GM18511 (cell line): ENCODE measurements at regions not wholly inside any gene's neighbourhood (a gene's known extent, or its start where the extent isn't known, plus 50 kb on each side); places are given as distances from the start of the nearest gene placed in this dataset.
A peak's percentile ranks its signal among the peaks of the same experiment; 100 is the strongest.

ENCODE experiments used
- ATAC-seq: cut with Tn5 transposase; IDR thresholded peaks from one replicate; pipeline ENCODE4 v1.9.1; 2021; ENCODE audit warnings: mild to moderate bottlenecking, moderate library complexity; ENCODE audit not compliant: unreplicated experiment

GRCh38 chr13:100817928-100818327 is 143.3 kb upstream of the TMTC4 start:
- no peak for ATAC-seq

DNA sequence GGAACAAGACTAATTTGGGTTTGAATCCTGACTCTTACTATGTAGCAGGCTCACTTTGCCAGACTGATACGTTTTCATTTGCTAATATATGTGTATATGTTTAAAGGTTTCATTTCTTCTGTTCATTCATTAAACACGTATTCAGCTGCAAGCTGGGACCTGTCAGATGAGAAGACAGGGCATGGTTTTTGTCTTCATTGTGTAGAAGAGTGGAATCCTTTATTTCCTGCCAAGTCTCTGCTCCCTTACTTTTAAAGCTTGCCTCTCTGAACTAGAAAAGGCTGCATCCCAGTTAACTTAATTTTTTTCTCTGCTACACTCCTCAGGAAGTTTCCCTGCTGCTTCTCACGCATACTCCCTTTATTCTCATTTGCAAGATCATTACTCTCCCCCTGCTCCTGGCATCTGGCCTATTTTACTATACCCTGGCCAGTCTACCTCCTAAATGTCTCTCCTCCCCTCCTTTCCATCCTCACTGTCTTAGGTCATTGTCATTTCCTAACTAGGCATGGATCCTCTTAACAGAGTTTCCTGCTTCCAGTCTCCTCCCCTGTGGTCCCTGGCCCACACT is 141.0 kb upstream of the TMTC4 start:
- no peak for ATAC-seq

GRCh38 chr13:100812982-100813584 is 138.5 kb upstream of the TMTC4 start:
- ATAC-seq: no peak

GRCh38 chr13:100811928-100812327 is 137.3 kb upstream of the TMTC4 start:
- ATAC-seq: no peak

DNA sequence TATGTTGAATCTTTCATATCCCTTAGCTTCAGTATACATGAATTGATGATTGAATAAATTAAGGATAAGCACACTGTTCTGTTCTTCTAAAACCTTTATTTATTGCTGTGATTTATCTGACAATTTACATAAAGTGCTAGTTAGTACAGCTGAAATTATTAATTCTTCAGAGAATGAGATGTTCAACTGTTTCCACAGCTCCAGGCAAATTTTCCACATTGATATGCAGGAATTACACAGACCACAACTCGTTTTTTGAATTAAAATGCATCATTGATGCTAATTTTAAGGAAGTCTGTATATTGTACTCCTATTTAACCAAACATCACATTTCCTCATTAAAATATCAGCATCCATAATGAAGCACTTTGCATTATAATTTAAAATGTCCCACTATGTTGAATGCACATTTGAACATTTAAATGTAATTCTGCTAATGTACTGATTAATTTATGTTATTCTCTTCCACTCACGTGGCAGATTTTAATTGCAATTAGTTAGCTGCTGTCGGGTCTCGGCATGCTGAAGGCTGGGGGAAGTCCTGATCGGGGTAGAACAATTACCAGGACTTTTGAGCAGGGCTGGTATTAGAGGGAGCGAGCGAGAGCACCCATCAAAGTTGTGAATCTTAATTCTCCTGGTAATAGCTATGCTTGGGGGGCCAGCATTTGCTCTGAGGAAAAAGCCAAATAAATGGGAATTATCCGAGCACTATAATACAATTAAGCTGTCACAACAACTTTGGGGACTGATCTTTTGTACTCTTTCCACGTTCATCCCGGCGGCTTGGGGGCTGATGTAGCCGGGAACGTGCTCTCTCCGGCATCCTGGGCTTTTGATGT is 136.7 kb upstream of the TMTC4 start:
- ATAC-seq: no peak

- ATAC-seq: no peak
Measured at GRCh38 chr13:100810481-100810880, 135.9 kb upstream of the TMTC4 start.

GRCh38 chr13:100809856-100810255 is 135.3 kb upstream of the TMTC4 start:
- no peak for ATAC-seq

DNA sequence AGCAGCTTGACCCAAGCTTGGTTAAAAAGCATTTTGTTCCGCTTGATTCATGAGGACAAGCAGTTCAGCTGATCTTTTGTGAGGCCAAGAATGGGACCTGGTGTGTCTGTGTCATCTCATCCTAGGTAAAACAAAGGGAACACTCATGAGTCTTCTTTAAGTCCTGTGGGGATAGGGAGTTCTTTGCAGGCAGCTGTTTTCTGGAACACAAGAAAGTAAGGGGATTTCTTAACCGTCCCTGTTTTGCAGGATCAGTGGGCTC is 134.5 kb upstream of the TMTC4 start:
- ATAC-seq: no peak

- ATAC-seq: no peak
Measured at GRCh38 chr13:100808330-100809128, 133.9 kb upstream of the TMTC4 start.

DNA sequence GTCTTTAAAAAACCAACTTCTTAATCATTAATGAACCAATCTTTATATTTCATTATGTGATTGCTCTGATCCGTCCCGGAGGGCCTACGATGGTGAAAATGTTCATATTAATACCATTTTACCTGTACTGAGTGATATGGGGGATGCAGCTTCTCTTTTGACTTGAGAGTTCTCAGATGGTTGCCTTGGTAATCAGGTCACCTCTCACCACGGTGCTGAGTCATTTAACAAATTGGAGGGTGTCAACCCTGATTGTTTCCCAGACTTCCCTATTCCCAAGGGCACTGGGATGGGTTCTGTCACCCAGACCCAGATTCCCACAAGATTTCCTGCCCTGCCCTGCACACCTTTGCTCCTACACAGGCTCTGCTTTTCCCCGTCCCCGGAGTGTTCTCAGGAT is 128.5 kb upstream of the TMTC4 start:
- no peak for ATAC-seq

- no peak for ATAC-seq
Measured at GRCh38 chr13:100800283-100800875, 125.8 kb upstream of the TMTC4 start.

GRCh38 chr13:100798739-100799361 is 124.3 kb upstream of the TMTC4 start:
- no peak for ATAC-seq

- no peak for ATAC-seq
Measured at GRCh38 chr13:100797921-100798320, 123.3 kb upstream of the TMTC4 start.

GRCh38 chr13:100796463-100796862 is 121.9 kb upstream of the TMTC4 start:
- ATAC-seq: no peak

DNA sequence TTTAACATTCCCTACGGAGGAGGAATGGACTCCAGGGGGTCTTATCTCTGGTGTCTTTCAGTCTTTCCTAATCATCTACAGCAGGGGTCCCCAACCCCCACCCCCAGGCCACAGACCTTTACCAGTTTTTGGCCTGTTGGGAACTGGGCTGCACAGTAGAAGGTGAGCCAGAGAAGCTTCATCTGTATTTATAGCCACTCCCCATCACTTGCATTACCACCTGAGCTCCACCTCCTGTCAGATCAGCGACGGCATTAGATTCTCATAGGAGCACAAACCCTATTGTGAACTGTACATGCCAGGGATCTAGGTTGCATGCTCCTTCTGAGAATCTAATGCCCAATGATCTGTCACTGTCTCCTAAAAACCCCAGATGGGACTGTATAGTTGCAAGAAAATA is 120.0 kb upstream of the TMTC4 start:
- ATAC-seq: no peak

GRCh38 chr13:100790405-100790804 is 115.8 kb upstream of the TMTC4 start:
- no peak for ATAC-seq

DNA sequence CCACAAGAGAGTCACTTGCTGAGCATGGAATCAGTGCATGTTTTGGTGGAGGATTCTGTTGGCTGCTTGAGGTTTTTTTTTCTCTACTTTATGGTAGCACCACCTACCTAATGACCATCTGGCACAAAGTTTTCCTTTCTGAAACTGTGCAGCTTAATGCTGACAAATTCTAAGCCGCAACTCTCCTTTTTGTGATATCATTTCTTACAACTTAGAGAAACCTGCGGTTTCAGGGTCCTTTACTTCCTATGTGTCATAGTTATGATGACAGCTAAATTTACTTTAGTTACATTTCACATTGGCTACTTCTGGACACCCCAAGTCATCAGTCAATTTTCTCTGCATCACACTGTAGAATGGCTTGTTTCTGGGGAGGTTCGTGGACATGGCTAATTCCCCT is 115.4 kb upstream of the TMTC4 start:
- ATAC-seq: peak; percentile 85

- ATAC-seq: peak; percentile 20
Measured at GRCh38 chr13:100789481-100789880, 114.9 kb upstream of the TMTC4 start.

GRCh38 chr13:100789025-100789424 is 114.4 kb upstream of the TMTC4 start:
- ATAC-seq: no peak

DNA sequence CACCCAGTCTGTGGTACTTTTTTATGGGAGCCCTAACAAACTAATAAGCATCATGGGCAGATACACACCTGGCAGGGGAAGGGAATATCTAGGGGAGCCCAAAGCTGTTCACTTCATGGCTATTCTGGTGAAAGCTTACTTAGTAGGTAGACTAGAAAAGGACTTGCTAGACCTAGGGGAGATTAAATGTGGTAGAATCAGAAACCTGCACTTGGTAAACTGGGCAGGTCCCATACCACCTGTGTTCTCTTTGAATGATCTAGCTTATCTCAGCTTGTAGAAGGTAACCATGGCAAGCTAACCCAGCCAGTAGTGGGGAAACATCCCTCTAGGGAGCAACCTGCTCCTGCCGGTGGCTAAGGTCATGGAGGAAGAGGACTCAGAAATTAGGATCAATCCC is 113.9 kb upstream of the TMTC4 start:
- ATAC-seq: no peak

DNA sequence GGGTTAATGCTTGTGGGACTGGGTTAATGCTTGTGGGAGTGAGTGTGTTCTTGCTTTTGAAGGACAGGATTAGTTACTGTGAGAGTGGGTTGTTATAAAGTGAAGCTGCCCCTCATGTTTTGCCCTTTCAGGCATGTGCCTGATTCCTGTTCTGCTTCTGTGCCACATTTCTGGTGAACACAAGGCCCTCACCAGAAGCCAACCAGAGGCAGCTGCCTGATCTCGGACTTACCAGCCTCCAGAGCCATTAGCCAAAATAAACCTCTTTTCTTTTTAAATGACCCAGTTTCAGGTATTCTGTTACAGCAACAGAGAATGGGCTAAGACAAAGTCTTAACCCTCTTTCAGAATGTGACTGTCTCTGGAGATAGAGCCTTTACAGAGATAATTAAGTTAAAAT is 113.3 kb upstream of the TMTC4 start:
- ATAC-seq: no peak
